Duodenal mucosa (tissue), 2 donors: ENCODE measurements at regions not wholly inside any gene's neighbourhood (a gene's known extent, or its start where the extent isn't known, plus 50 kb on each side); places are given as distances from the start of the nearest gene placed in this dataset.
A peak's percentile ranks its signal among the peaks of the same experiment; 100 is the strongest.

Experiments used
- H3K27ac ChIP-seq: one replicate; pipeline ENCODE4 v1.7.0; 2013; ENCODE audit warnings: low read depth, low read length
- H3K27me3 ChIP-seq, 2 donors: one replicate each; pipeline ENCODE4 v1.7.0; 2013; ENCODE audit warnings: low read length in 2 of 2, control low read depth in 1 of 2; ENCODE audit not compliant: insufficient read depth in 2 of 2, control insufficient read depth in 1 of 2
- H3K36me3 ChIP-seq, 2 donors: one replicate each; pipeline ENCODE4 v1.7.0; 2013; ENCODE audit warnings: low read length in 2 of 2, control low read depth in 1 of 2; ENCODE audit not compliant: insufficient read depth in 2 of 2, control insufficient read depth in 1 of 2
- H3K4me1 ChIP-seq, 2 donors: one replicate each; pipeline ENCODE4 v1.7.0; 2013; ENCODE audit warnings: low read length in 2 of 2, control low read depth in 1 of 2; ENCODE audit not compliant: insufficient read depth in 2 of 2, control insufficient read depth in 1 of 2
- H3K4me3 ChIP-seq, 2 donors: one replicate each; pipeline ENCODE4 v1.7.0; 2013; ENCODE audit warnings: low read length in 2 of 2, low read depth in 1 of 2
- H3K9ac ChIP-seq, 2 donors: one replicate each; pipeline ENCODE4 v1.7.0; 2013; ENCODE audit warnings: low read length in 2 of 2, low read depth in 1 of 2
- H3K9me3 ChIP-seq, 2 donors: one replicate each; pipeline ENCODE4 v1.7.0; 2013; ENCODE audit warnings: low read length in 2 of 2, control low read depth in 1 of 2; ENCODE audit not compliant: control insufficient read depth in 1 of 2

- Histone ChIP-seq H3K9me3 (no peaks in the 10 kb centered on the region), H3K4me1 (no peaks in the 10 kb centered on the region), H3K4me3 (no peak overlapping the region), H3K36me3 (no peaks in the 10 kb centered on the region), H3K9ac (no peak overlapping the region), H3K27me3 (no peaks in the 10 kb centered on the region), H3K27ac (no peak overlapping the region)
Measured at GRCh38 chr3:90102146-90102545, 994.7 kb downstream of the EPHA3 start.

- Histone ChIP-seq H3K27me3 (no peaks in the 10 kb centered on the region), H3K36me3 (no peaks in the 10 kb centered on the region), H3K9me3 (no peaks in the 10 kb centered on the region), H3K4me1 (no peaks in the 10 kb centered on the region), H3K9ac (no peak overlapping the region), H3K4me3 (no peak overlapping the region), H3K27ac (no peak overlapping the region)
Measured at GRCh38 chr3:90121326-90121725, 1013.9 kb downstream of the EPHA3 start.

GRCh38 chr3:90128391-90128790 is 1021.0 kb downstream of the EPHA3 start:
- Histone ChIP-seq H3K4me3 (no peak overlapping the region), H3K27me3 (no peaks in the 10 kb centered on the region), H3K27ac (no peak overlapping the region), H3K36me3 (no peaks in the 10 kb centered on the region), H3K4me1 (no peaks in the 10 kb centered on the region), H3K9ac (no peak overlapping the region), H3K9me3 (peaks cover 0 to 6% of the 10 kb centered on the region in 2 donors)

DNA sequence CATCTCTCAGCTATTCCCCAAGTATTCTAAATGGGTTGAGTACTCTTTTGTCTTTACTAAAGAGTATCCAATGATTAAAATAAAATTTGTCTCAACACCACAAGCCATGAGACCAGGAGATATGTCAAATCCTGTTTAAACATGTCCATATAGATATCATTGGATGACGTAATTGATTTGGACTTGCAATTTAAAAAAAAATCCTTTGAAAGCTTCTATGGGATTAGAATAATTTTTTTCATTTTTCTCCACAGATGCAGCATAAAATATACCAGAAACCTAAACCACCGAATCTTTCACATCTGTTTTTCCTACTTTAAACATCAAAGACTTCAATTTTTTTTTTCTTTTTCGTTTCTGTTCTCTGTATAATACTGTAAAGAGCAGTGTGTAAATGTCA is 1022.3 kb downstream of the EPHA3 start:
- no peaks in the 10 kb centered on the region for H3K27me3 ChIP-seq
- peaks cover 0 to 6% of the 10 kb centered on the region in 2 donors for H3K9me3 ChIP-seq
- peaks cover 0 to 6% of the 10 kb centered on the region in 2 donors for H3K4me1 ChIP-seq
- no peak overlapping the region for H3K9ac ChIP-seq
- no peak overlapping the region for H3K27ac ChIP-seq
- H3K4me3 ChIP-seq = no peak overlapping the region
- H3K36me3 ChIP-seq = no peaks in the 10 kb centered on the region

GRCh38 chr3:90132197-90132596 is 1024.8 kb downstream of the EPHA3 start:
- Histone ChIP-seq H3K4me1 (peaks cover 9 to 25% of the 10 kb centered on the region in 2 donors), H3K27me3 (no peaks in the 10 kb centered on the region), H3K27ac (no peak overlapping the region), H3K9me3 (peaks cover 0 to 1% of the 10 kb centered on the region in 2 donors), H3K4me3 (no peak overlapping the region), H3K36me3 (no peaks in the 10 kb centered on the region), H3K9ac (no peak overlapping the region)

GRCh38 chr3:90134090-90134489 is 1026.7 kb downstream of the EPHA3 start:
- no peaks in the 10 kb centered on the region for H3K36me3 ChIP-seq
- no peaks in the 10 kb centered on the region for H3K9me3 ChIP-seq
- H3K4me1 ChIP-seq = peaks cover 14 to 40% of the 10 kb centered on the region in 2 donors
- H3K27ac ChIP-seq = no peak overlapping the region
- H3K4me3 ChIP-seq = no peak overlapping the region
- no peak overlapping the region for H3K9ac ChIP-seq
- no peaks in the 10 kb centered on the region for H3K27me3 ChIP-seq

DNA sequence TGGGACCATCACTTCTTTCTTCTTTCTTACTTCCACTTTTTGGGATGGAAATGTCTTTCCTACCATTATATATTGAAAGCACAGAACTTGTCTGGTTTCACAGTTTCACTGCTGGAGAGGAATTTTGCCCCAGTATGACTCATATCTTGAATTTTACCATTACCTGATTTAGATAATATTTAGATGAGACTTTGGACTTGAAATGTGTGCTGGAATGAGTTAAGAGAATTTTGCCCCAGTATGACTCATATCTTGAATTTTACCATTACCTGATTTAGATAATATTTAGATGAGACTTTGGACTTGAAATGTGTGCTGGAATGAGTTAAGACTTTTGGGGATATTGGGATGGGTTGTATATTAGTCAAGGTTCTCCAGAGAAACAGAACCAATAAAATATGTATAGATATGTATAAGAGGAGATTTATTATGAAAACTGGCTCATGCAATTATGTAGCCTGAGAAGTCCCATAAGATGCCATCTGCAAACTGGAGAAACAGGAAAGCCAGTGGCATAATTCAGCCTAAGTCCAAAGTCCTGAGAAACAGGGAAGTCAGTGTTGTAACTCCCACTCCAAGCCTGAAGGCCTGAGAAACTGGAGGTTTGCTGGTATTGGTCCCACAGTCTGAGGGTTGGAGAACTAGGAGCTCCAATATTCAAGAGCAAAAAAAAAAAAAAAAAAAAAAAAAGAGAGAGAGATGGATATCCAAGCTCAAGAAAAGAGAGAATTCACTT is 1029.2 kb downstream of the EPHA3 start:
- no peak overlapping the region for H3K27ac ChIP-seq
- peaks cover 14 to 40% of the 10 kb centered on the region in 2 donors for H3K4me1 ChIP-seq
- H3K36me3 ChIP-seq = no peaks in the 10 kb centered on the region

DNA sequence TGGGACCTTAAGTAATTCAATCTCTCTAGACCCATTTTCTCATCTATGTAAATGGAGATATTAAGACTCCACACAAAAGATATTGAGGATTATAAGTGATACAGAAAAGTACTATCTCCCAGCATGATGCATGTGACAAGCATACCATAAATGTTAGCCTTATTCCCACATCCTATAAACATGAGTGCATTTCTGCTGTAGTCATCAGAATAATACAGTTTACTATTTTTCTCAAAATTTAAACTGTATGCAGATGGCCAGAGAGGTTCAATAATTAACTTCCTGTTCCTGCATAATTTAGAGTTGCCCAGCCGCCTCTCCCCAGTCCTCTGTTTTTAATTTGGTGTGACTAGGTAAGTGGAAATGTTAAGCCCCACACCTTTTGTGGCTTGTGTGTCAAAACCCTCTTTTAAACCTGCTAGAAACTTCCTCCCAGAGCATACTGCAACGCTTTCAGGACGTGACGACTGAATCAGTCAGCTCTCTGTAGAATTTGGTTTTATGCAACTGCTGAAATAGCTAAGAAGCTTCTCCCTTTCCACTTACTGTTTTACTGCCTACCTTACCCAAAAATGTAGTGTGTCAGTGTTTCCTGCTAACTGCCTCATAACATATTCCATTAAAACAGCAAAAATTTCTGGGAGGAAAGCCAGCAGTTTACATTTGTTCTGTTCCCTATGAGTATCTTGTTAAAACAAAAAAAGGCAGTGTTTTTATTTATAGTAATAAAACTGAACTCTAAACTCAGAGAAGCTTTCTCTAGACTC is 1037.9 kb downstream of the EPHA3 start:
- no peaks in the 10 kb centered on the region for H3K27me3 ChIP-seq
- no peaks in the 10 kb centered on the region for H3K36me3 ChIP-seq
- no peaks in the 10 kb centered on the region for H3K4me1 ChIP-seq
- H3K27ac ChIP-seq = no peak overlapping the region
- H3K9ac ChIP-seq = no peak overlapping the region
- no peak overlapping the region for H3K4me3 ChIP-seq
- no peaks in the 10 kb centered on the region for H3K9me3 ChIP-seq

More for the DNA sequence above, 1029.2 kb downstream of the EPHA3 start:
- H3K27me3 ChIP-seq = no peaks in the 10 kb centered on the region
- H3K9ac ChIP-seq = no peak overlapping the region
- no peaks in the 10 kb centered on the region for H3K9me3 ChIP-seq
- peak overlapping the region in 1 of 2 donors; percentile 40 for H3K4me3 ChIP-seq

DNA sequence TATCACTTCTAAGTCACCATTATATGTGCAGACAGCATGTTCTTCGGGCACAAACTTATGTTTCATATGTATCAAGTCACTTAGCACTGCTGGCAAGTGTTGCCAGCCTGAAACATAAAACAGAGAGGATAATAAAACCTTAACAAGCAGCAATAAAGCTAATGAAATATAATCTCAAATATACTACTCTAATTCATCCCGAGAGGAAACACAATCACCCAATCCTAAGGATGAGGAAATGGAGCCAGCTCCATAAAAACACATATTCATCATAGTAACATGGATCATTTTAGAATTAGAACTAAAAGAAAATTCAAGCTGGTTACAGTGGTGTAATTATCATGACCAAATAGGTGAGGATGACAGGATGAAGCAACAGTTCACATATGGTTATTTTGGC is 1072.7 kb downstream of the EPHA3 start:
- Histone ChIP-seq H3K36me3 (no peaks in the 10 kb centered on the region), H3K9me3 (no peaks in the 10 kb centered on the region), H3K9ac (no peak overlapping the region)

DNA sequence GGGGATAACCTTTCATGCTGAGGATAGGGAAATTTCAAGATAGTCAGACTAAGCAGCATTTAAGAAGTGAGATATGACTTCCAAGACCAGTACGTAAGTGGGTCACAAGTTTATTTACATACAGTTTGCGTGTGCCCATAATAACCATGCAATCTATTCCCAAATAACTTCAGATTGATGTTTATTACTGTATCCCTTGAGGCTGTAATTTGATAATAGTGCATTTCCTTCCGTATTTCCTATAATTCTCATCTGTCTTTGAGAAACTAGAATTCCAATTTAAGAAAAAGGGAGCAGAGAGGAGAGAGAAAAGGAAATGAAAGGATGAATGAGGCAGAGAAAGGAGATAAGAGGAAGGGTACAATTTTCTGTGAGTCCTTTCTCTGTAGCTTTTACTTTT is 1073.1 kb downstream of the EPHA3 start:
- Histone ChIP-seq H3K4me3 (no peak overlapping the region), H3K27ac (no peak overlapping the region), H3K9ac (no peak overlapping the region), H3K4me1 (no peaks in the 10 kb centered on the region), H3K36me3 (no peaks in the 10 kb centered on the region), H3K27me3 (no peaks in the 10 kb centered on the region), H3K9me3 (no peaks in the 10 kb centered on the region)

More for the DNA sequence above, 1072.7 kb downstream of the EPHA3 start:
- Histone ChIP-seq H3K27me3 (no peaks in the 10 kb centered on the region), H3K27ac (no peak overlapping the region), H3K4me3 (no peak overlapping the region), H3K4me1 (no peaks in the 10 kb centered on the region)
